ENCODE measurements at regions not wholly inside any gene's neighbourhood (a gene's known extent, or its start where the extent isn't known, plus 50 kb on each side); places are given as distances from the start of the nearest gene placed in this dataset.

DNA sequence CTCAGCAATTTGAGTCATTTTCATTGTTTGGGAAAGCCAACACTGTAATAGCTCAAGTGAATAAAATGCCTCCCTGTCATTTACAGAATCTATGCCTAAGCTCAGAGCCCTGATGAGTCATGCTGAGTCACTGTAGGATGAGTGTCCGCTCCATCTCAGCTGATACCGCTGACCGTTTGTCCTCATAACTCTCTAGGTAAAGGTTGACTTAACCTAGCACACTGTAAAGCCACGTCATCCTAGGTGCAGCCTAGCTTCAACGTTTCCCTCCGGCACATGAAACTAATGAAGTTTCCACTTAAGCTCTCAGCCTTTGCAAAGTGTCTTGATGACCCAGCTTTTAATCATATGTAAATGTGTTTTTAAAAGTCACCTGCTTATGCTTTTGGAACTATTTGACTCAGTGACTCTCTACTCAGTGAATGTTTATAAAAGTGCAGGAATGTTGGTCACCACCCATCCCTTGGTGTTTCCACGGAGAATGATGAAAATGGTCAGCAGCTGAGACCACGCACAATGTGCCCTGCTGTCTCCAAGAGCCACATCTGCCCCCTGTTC lies 154.0 kb downstream of the PMAIP1 start:
- no peak for DNase-seq
- 29% methylated on average over 8 of the region's 8 CpGs for whole genome bisulfite sequencing (ENCODE audit: low lambda C conversion rate)
- peaks cover 11% of the 10 kb centered on the region for H3F3A ChIP-seq (replicated peaks; ENCODE audit: insufficient read depth)
- no peaks in the 10 kb centered on the region for H3K36me3 ChIP-seq (replicated peaks in 1 of 2; ENCODE audit: control insufficient read depth in 1 of 2, insufficient read depth in 2 of 2, low read length in 1 of 2)
- ChIA-PET CTCF (no interaction called here), POLR2A (no interaction called here)
- no peaks in the 10 kb centered on the region for H3K9me2 ChIP-seq
- H3K4me3 ChIP-seq (ENCODE audit: low read depth in 2 of 2, low read length in 1 of 2) = no peak overlapping the region
- H3K4me1 ChIP-seq (ENCODE audit: control insufficient read depth in 1 of 2, insufficient read depth in 2 of 2, low read depth in 1 of 2, low read length in 1 of 2) = peaks cover 0 to 11% of the 10 kb centered on the region in 2 experiments; a peak in 2 of 4 replicates
- no peaks in the 10 kb centered on the region for H3K27me3 ChIP-seq (ENCODE audit: insufficient read depth)
- H3K4me2 ChIP-seq = peak overlapping the region; percentile 32
- peak overlapping the region in 1 of 2 experiments; percentile 76; a peak in 3 of 4 replicates for H3K27ac ChIP-seq (ENCODE audit: low read depth in 2 of 2, low read length in 1 of 2)
- H3K9me3 ChIP-seq = no peaks in the 10 kb centered on the region
- no peaks in the 10 kb centered on the region for H4K20me1 ChIP-seq (ENCODE audit: insufficient read depth)
- peak overlapping the region; percentile 15; the same call in 1 of the 2 replicates for H2AFZ ChIP-seq (ENCODE audit: low read depth)
- no peak overlapping the region for H3K9ac ChIP-seq
- no peaks in the 10 kb centered on the region for H3K79me2 ChIP-seq (ENCODE audit: insufficient read depth)
- TF ChIP-seq, protein P1, sequence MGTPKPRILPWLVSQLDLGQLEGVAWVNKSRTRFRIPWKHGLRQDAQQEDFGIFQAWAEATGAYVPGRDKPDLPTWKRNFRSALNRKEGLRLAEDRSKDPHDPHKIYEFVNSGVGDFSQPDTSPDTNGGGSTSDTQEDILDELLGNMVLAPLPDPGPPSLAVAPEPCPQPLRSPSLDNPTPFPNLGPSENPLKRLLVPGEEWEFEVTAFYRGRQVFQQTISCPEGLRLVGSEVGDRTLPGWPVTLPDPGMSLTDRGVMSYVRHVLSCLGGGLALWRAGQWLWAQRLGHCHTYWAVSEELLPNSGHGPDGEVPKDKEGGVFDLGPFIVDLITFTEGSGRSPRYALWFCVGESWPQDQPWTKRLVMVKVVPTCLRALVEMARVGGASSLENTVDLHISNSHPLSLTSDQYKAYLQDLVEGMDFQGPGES (IDR thresholded peaks at IDR 0.05; ENCODE audit: low read depth, low read length) = no peak
- TF ChIP-seq, protein P2, sequence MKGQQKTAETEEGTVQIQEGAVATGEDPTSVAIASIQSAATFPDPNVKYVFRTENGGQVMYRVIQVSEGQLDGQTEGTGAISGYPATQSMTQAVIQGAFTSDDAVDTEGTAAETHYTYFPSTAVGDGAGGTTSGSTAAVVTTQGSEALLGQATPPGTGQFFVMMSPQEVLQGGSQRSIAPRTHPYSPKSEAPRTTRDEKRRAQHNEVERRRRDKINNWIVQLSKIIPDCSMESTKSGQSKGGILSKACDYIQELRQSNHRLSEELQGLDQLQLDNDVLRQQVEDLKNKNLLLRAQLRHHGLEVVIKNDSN (IDR thresholded peaks at IDR 0.05; ENCODE audit: borderline replicate concordance, low read depth) = no peak
- TF ChIP-seq, protein P3, sequence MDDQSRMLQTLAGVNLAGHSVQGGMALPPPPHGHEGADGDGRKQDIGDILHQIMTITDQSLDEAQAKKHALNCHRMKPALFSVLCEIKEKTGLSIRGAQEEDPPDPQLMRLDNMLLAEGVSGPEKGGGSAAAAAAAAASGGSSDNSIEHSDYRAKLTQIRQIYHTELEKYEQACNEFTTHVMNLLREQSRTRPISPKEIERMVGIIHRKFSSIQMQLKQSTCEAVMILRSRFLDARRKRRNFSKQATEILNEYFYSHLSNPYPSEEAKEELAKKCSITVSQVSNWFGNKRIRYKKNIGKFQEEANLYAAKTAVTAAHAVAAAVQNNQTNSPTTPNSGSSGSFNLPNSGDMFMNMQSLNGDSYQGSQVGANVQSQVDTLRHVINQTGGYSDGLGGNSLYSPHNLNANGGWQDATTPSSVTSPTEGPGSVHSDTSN (IDR thresholded peaks at IDR 0.05) = peak; percentile 96
- TF ChIP-seq SMC3 (IDR thresholded peaks at IDR 0.05; ENCODE audit: low read depth, low read length) (no peak), MXI1 (IDR thresholded peaks at IDR 0.05; ENCODE audit: low read depth, low read length) (no peak), JUND (IDR thresholded peaks at IDR 0.05) (peak; percentile 100), TEAD4 (IDR thresholded peaks at IDR 0.05; ENCODE audit: borderline replicate concordance, insufficient read depth) (peak; percentile 84; the same call in 1 of the 2 replicates), FOXJ3 (CRISPR knock-in tag; IDR thresholded peaks at IDR 0.05) (no peak), FOXM1 (IDR thresholded peaks at IDR 0.05; ENCODE audit: low read depth) (peak; percentile 82; the same call in 1 of the 2 replicates), CHD2 (IDR thresholded peaks at IDR 0.05; ENCODE audit: low read length, partially characterized antibody) (no peak), RCOR1 (IDR thresholded peaks at IDR 0.05; ENCODE audit: low read length) (no peak), NRF1 (IDR thresholded peaks at IDR 0.05; ENCODE audit: low read depth, low read length) (no peak), POLR2AphosphoS5 (IDR thresholded peaks at IDR 0.05; ENCODE audit: low read depth, low read length) (peak; percentile 83; the same call in 1 of the 2 replicates), ELF1 (IDR thresholded peaks at IDR 0.05) (0 out of 2 replicates have a peak, but pooled peaks have one; percentile 10), RXRA (IDR thresholded peaks at IDR 0.05; ENCODE audit: borderline replicate concordance, low read depth) (peak; percentile 94), RAD21 (IDR thresholded peaks at IDR 0.05; ENCODE audit: low read length) (no peak), TCF12 (IDR thresholded peaks at IDR 0.05) (peak; percentile 91), GATA2 (CRISPR knock-in tag; IDR thresholded peaks at IDR 0.05) (no peak), MEF2A (IDR thresholded peaks at IDR 0.05; ENCODE audit: borderline replicate concordance, low read depth) (peak; percentile 63), FOSL2 (IDR thresholded peaks at IDR 0.05; ENCODE audit: borderline replicate concordance, low read depth) (peak; percentile 100), YY1 (IDR thresholded peaks at IDR 0.05; ENCODE audit: low read depth) (no peak; the same call in 1 of the 2 replicates)
- TF ChIP-seq, protein P4, sequence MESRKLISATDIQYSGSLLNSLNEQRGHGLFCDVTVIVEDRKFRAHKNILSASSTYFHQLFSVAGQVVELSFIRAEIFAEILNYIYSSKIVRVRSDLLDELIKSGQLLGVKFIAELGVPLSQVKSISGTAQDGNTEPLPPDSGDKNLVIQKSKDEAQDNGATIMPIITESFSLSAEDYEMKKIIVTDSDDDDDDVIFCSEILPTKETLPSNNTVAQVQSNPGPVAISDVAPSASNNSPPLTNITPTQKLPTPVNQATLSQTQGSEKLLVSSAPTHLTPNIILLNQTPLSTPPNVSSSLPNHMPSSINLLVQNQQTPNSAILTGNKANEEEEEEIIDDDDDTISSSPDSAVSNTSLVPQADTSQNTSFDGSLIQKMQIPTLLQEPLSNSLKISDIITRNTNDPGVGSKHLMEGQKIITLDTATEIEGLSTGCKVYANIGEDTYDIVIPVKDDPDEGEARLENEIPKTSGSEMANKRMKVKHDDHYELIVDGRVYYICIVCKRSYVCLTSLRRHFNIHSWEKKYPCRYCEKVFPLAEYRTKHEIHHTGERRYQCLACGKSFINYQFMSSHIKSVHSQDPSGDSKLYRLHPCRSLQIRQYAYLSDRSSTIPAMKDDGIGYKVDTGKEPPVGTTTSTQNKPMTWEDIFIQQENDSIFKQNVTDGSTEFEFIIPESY (IDR thresholded peaks at IDR 0.05; ENCODE audit: borderline replicate concordance, low read depth) = peak; percentile 81; the same call in 1 of the 2 replicates
- TF ChIP-seq, protein P5, sequence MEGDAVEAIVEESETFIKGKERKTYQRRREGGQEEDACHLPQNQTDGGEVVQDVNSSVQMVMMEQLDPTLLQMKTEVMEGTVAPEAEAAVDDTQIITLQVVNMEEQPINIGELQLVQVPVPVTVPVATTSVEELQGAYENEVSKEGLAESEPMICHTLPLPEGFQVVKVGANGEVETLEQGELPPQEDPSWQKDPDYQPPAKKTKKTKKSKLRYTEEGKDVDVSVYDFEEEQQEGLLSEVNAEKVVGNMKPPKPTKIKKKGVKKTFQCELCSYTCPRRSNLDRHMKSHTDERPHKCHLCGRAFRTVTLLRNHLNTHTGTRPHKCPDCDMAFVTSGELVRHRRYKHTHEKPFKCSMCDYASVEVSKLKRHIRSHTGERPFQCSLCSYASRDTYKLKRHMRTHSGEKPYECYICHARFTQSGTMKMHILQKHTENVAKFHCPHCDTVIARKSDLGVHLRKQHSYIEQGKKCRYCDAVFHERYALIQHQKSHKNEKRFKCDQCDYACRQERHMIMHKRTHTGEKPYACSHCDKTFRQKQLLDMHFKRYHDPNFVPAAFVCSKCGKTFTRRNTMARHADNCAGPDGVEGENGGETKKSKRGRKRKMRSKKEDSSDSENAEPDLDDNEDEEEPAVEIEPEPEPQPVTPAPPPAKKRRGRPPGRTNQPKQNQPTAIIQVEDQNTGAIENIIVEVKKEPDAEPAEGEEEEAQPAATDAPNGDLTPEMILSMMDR (IDR thresholded peaks at IDR 0.05) = no peak
- TF ChIP-seq, protein P6, sequence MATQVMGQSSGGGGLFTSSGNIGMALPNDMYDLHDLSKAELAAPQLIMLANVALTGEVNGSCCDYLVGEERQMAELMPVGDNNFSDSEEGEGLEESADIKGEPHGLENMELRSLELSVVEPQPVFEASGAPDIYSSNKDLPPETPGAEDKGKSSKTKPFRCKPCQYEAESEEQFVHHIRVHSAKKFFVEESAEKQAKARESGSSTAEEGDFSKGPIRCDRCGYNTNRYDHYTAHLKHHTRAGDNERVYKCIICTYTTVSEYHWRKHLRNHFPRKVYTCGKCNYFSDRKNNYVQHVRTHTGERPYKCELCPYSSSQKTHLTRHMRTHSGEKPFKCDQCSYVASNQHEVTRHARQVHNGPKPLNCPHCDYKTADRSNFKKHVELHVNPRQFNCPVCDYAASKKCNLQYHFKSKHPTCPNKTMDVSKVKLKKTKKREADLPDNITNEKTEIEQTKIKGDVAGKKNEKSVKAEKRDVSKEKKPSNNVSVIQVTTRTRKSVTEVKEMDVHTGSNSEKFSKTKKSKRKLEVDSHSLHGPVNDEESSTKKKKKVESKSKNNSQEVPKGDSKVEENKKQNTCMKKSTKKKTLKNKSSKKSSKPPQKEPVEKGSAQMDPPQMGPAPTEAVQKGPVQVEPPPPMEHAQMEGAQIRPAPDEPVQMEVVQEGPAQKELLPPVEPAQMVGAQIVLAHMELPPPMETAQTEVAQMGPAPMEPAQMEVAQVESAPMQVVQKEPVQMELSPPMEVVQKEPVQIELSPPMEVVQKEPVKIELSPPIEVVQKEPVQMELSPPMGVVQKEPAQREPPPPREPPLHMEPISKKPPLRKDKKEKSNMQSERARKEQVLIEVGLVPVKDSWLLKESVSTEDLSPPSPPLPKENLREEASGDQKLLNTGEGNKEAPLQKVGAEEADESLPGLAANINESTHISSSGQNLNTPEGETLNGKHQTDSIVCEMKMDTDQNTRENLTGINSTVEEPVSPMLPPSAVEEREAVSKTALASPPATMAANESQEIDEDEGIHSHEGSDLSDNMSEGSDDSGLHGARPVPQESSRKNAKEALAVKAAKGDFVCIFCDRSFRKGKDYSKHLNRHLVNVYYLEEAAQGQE (IDR thresholded peaks at IDR 0.05; ENCODE audit: low read depth, low read length) = 0 out of 2 replicates have a peak, but pooled peaks have one; percentile 26
